ENCODE measurements at regions not wholly inside any gene's neighbourhood (a gene's known extent, or its start where the extent isn't known, plus 50 kb on each side); places are given as distances from the start of the nearest gene placed in this dataset.

GRCh38 chr3:110741891-110742290 is 329.7 kb upstream of the NECTIN3 start:
- no peak for DNase-seq
- Histone ChIP-seq H3K23me2 (ENCODE audit: insufficient read length, low read depth, low read length, poor library complexity, severe bottlenecking) (no peaks in the 10 kb centered on the region), H3K14ac (ENCODE audit: insufficient read depth, low read length) (no peak overlapping the region), H3K27me3 (ENCODE audit: insufficient read depth, low read length) (no peaks in the 10 kb centered on the region), H2BK12ac (ENCODE audit: insufficient read length, low read depth, low read length) (no peak overlapping the region), H4K20me1 (ENCODE audit: control insufficient read depth, insufficient read depth, insufficient read length) (no peaks in the 10 kb centered on the region), H3K4ac (ENCODE audit: low read depth, low read length) (no peak overlapping the region), H3K4me1 (ENCODE audit: insufficient read depth, low read length) (no peaks in the 10 kb centered on the region), H3K4me2 (ENCODE audit: insufficient read depth, insufficient read length, low read length) (no peak overlapping the region), H3K23ac (ENCODE audit: insufficient read length, low read depth, low read length) (no peak overlapping the region), H3K9ac (ENCODE audit: extremely low read depth, insufficient read length, low read length) (no peak overlapping the region), H3K79me1 (ENCODE audit: insufficient read depth, low read depth, low read length, poor library complexity, severe bottlenecking) (no peaks in the 10 kb centered on the region), H2BK5ac (ENCODE audit: insufficient read length, low read length) (no peak overlapping the region), H3K27ac (ENCODE audit: insufficient read length, low read depth, low read length) (no peak overlapping the region), H2BK20ac (ENCODE audit: low read depth, low read length, poor library complexity, severe bottlenecking) (no peak overlapping the region), H2BK120ac (ENCODE audit: low read depth, low read length, poor library complexity, severe bottlenecking) (no peak overlapping the region), H2BK15ac (ENCODE audit: low read depth, low read length) (no peak overlapping the region), H3K9me3 (ENCODE audit: control insufficient read depth, low read depth, low read length) (no peaks in the 10 kb centered on the region), H2AK5ac (ENCODE audit: insufficient read length, low read length) (no peak overlapping the region), H4K8ac (replicated peaks; ENCODE audit: insufficient read length, low read depth, low read length) (no peak overlapping the region), H2AFZ (ENCODE audit: low read length) (no peak overlapping the region), H3K56ac (ENCODE audit: insufficient read length, low read depth, low read length) (no peak overlapping the region), H3K18ac (ENCODE audit: insufficient read length, low read depth, low read length) (no peak overlapping the region), H3K79me2 (ENCODE audit: insufficient read depth, low read length) (no peaks in the 10 kb centered on the region), H3T11ph (ENCODE audit: low read length) (no peak overlapping the region), H4K5ac (ENCODE audit: insufficient read length, low read depth, low read length) (no peak overlapping the region), H4K91ac (ENCODE audit: insufficient read length, low read depth, low read length) (no peak overlapping the region)
- H3K4me1 Mint-ChIP-seq, result peaks cover 9 to 10% of the 10 kb centered on the region in 2 experiments
- no peaks in the 10 kb centered on the region for H3K27me3 Mint-ChIP-seq (ENCODE audit: low read depth)
- H3K4me3 Mint-ChIP-seq, result no peak overlapping the region
- peaks cover 0 to 14% (median 0%) of the 10 kb centered on the region in 3 experiments; a peak in 1 of 7 replicates for H3K36me3 Mint-ChIP-seq (ENCODE audit: insufficient read depth in 1 of 3, low read depth in 3 of 3)
- WGBS (ENCODE audit: extremely low coverage, insufficient read length, low lambda C conversion rate), result no CpG with 5 or more reads among the region's 3 CpGs
- H3K27ac Mint-ChIP-seq, result no peak overlapping the region; a peak in 1 of 7 replicates
- no peaks in the 10 kb centered on the region; a peak in 2 of 5 replicates for H3K9me3 Mint-ChIP-seq
- TF ChIP-seq CTCF (conservative IDR thresholded peaks at IDR 0.05), result no peak

All from H9 (cell line).